HepG2 (cell line): ENCODE measurements at regions not wholly inside any gene's neighbourhood (a gene's known extent, or its start where the extent isn't known, plus 50 kb on each side); places are given as distances from the start of the nearest gene placed in this dataset.

ENCODE experiments used
- ATAC-seq: fragments of 200-7000 bp; cut with Tn5 transposase; 3 replicates; pipeline ENCODE4 v1.9.1; 2020; ENCODE audit warnings: mild to moderate bottlenecking, moderate library complexity
- BruUV-seq: library from RNA; stranded (reverse); fragments of 400-500 nt; replicated peaks from 2 replicates; lab custom pipeline; 2021; lab: Mats Ljungman, UMichigan
- CTCF ChIA-PET: fragments of 300-600 bp; formaldehyde crosslinking; extraction: SDS; loops from one replicate; lab custom pipeline; 2021; ENCODE audit warnings: low total read pairs, inconsistent platforms, low intra/inter-chr PET ratio; lab: Yijun Ruan, JAX
- POLR2A ChIA-PET: fragments of 350-600 bp; sonication (Branson Sonifier 250); formaldehyde crosslinking; loops from one replicate; lab custom pipeline; 2020; ENCODE audit warnings: antibody characterized with exemption, inconsistent platforms; lab: Yijun Ruan, JAX
- DNase-seq: peaks from one replicate; pipeline ENCODE4 v3.0.0-alpha.2; 2015; ENCODE audit warnings: low spot score
- FAIRE-seq: peaks from 3 replicates; lab custom pipeline; 2011; peaks lifted over from hg19 to GRCh38; lab: Jason Lieb, UNC
- H2AFZ ChIP-seq: one replicate; pipeline ENCODE4 v1.6.1; 2011; ENCODE audit warnings: low read length, inconsistent platforms
- H3K27ac ChIP-seq: fragments of 300-600 bp; 3 replicates; pipeline ENCODE4 v1.8.0; 2011; ENCODE audit warnings: mixed run types, mild to moderate bottlenecking, mixed read lengths, low read length, inconsistent platforms; ENCODE audit not compliant: insufficient read depth; ENCODE audit errors: extremely low read length
- H3K27me3 ChIP-seq, 2 experiments: fragments of 200-600 bp in 1 of 2; 2 replicates in 1 of 2; 3 replicates in 1 of 2; pipeline versions ENCODE4 v1.6.0 to v1.8.0; 2011; ENCODE audit warnings: low read length in 2 of 2, mild to moderate bottlenecking in 2 of 2, moderate library complexity in 2 of 2, inconsistent platforms in 1 of 2; ENCODE audit not compliant: insufficient read depth in 2 of 2, control insufficient read depth in 1 of 2
- H3K36me3 ChIP-seq, 2 experiments: fragments of 200-600 bp in 1 of 2; replicated peaks in 1 of 2; 2 replicates in 1 of 2; 3 replicates in 1 of 2; pipeline versions ENCODE4 v1.5.1 to v1.8.0; 2011; ENCODE audit warnings: low read length in 2 of 2, inconsistent platforms in 1 of 2; ENCODE audit not compliant: insufficient read depth in 2 of 2, control insufficient read depth in 1 of 2
- H3K4me1 ChIP-seq: 2 replicates; pipeline ENCODE4 v1.5.1; 2012; ENCODE audit warnings: low read length, inconsistent platforms; ENCODE audit not compliant: insufficient read depth
- H3K4me2 ChIP-seq: 2 replicates; pipeline ENCODE4 v1.6.0; 2011; ENCODE audit warnings: low read depth, low read length, inconsistent platforms
- H3K4me3 ChIP-seq, 3 experiments: fragments of 200-600 bp in 1 of 3; sonication (generic), shearing (Covaris generic) in 1 of 3; replicated peaks in 1 of 3; 2 replicates each; pipeline ENCODE4 v1.5.1; 2011 to 2016; ENCODE audit warnings: low read length in 3 of 3, inconsistent platforms in 2 of 3, low read depth in 2 of 3, mild to moderate bottlenecking in 2 of 3, control low read depth in 1 of 3, mixed read lengths in 1 of 3; ENCODE audit not compliant: insufficient read depth in 1 of 3
- H3K79me2 ChIP-seq: one replicate; pipeline ENCODE4 v1.6.1; 2011; ENCODE audit warnings: low read length, inconsistent platforms; ENCODE audit not compliant: insufficient read depth
- H3K9ac ChIP-seq: 2 replicates; pipeline ENCODE4 v1.6.0; 2011; ENCODE audit warnings: mild to moderate bottlenecking, low read depth, low read length, inconsistent platforms; ENCODE audit not compliant: insufficient read depth
- H3K9me3 ChIP-seq: 2 replicates; pipeline ENCODE4 v1.5.1; 2012; ENCODE audit warnings: mild to moderate bottlenecking, low read length
- H4K20me1 ChIP-seq: 2 replicates; pipeline ENCODE4 v1.6.0; 2011; ENCODE audit warnings: inconsistent platforms, mild to moderate bottlenecking, low read length, moderate library complexity; ENCODE audit not compliant: insufficient read depth
- ADNP ChIP-seq: sonication (generic); formaldehyde crosslinking; IDR thresholded peaks from 2 replicates; pipeline ENCODE4 v1.4.0; 2020; ENCODE audit warnings: missing genetic modification reagents
- ARNT2 ChIP-seq: sonication (generic); formaldehyde crosslinking; IDR thresholded peaks from 2 replicates; pipeline ENCODE4 v1.8.0; 2022; ENCODE audit warnings: mild to moderate bottlenecking, low read depth, missing genetic modification reagents, moderate library complexity
- DMAP1 ChIP-seq: IDR thresholded peaks from 2 replicates; pipeline ENCODE4 v1.6.1; 2016
- KLF11 ChIP-seq: IDR thresholded peaks from 2 replicates; pipeline ENCODE4 v1.6.1; 2016; ENCODE audit warnings: missing compliant biosample characterization
- MZF1 ChIP-seq: sonication (generic); formaldehyde crosslinking; IDR thresholded peaks from 2 replicates; pipeline ENCODE4 v1.8.1; 2023; ENCODE audit warnings: mild to moderate bottlenecking, missing genetic modification reagents, borderline replicate concordance
- PLRG1 ChIP-seq: fragments of 450-650 bp; conservative IDR thresholded peaks from 2 replicates; pipeline ENCODE4 v1.6.1; 2016
- RFX5 ChIP-seq: IDR thresholded peaks from 2 replicates; pipeline ENCODE4 v1.6.1; 2011; ENCODE audit warnings: low read depth, low read length, improper control_type of control experiment
- RFXANK ChIP-seq: IDR thresholded peaks from 2 replicates; pipeline ENCODE4 v1.6.1; 2016
- SOX13 ChIP-seq, 3 experiments: fragments of 450-650 bp in 1 of 3; sonication (generic) in 1 of 3; formaldehyde crosslinking in 1 of 3; IDR thresholded peaks in 2 of 3; conservative IDR thresholded peaks in 1 of 3; 2 replicates each; pipeline versions ENCODE4 v1.5.0 to v1.6.1; 2016 to 2020; ENCODE audit warnings: antibody characterized with exemption in 1 of 3, mild to moderate bottlenecking in 1 of 3, missing compliant biosample characterization in 1 of 3, missing genetic modification reagents in 1 of 3, moderate library complexity in 1 of 3
- YY1 ChIP-seq: IDR thresholded peaks from 2 replicates; pipeline ENCODE4 v1.6.1; 2011; ENCODE audit warnings: low read length, low read depth, moderate library complexity, mild to moderate bottlenecking; ENCODE audit not compliant: insufficient read depth, insufficient replicate concordance
- ZFP36L1 ChIP-seq: sonication (generic); formaldehyde crosslinking; IDR thresholded peaks from 2 replicates; pipeline ENCODE4 v1.8.0; 2022; ENCODE audit warnings: mild to moderate bottlenecking, missing genetic modification reagents, moderate library complexity
- ZNF20 ChIP-seq: sonication (generic); formaldehyde crosslinking; IDR thresholded peaks from 2 replicates; pipeline ENCODE4 v1.4.0; 2020; ENCODE audit warnings: mild to moderate bottlenecking, moderate library complexity, missing genetic modification reagents
- ZNF24 ChIP-seq: fragments of 450-650 bp; IDR thresholded peaks from 2 replicates; pipeline ENCODE4 v1.6.1; 2017; ENCODE audit warnings: antibody characterized with exemption, mild to moderate bottlenecking
- ZNF367 ChIP-seq: sonication (generic); formaldehyde crosslinking; IDR thresholded peaks from 2 replicates; pipeline ENCODE4 v1.4.0; 2020; ENCODE audit warnings: missing genetic modification reagents, borderline replicate concordance
- ZNF660 ChIP-seq: sonication (generic); formaldehyde crosslinking; IDR thresholded peaks from 2 replicates; pipeline ENCODE4 v1.5.1; 2020; ENCODE audit warnings: mild to moderate bottlenecking, low read depth, missing genetic modification reagents, borderline replicate concordance
- WGBS: methylation state at CpG from one replicate; pipeline ENCODE4 v1.1.6; 2017; ENCODE audit warnings: low lambda C conversion rate; 5-methylcytosine and 5-hydroxymethylcytosine counted together
- in situ Hi-C: cut with HindIII; loops from 2 replicates; pipeline ENCODE4 v1.10.0; 2017; ENCODE audit warnings: low pct_unique_long_range_greater_than_20kb; ENCODE audit not compliant: extremely low pct_ligation_motif_present
- intact Hi-C: fragments of 100-400 bp; cut with micrococcal nuclease; formaldehyde crosslinking; loops from one replicate; pipeline ENCODE4 v1.10.0; 2022; ENCODE audit not compliant: unreplicated experiment
- TF ChIP-seq, protein P1 (sequence below), 2 experiments: sonication (generic) in 1 of 2; formaldehyde crosslinking in 1 of 2; IDR thresholded peaks; 2 replicates each; pipeline versions ENCODE4 v1.6.1 to v1.9.0; 2014 to 2022; ENCODE audit warnings: antibody characterized with exemption in 1 of 2, borderline replicate concordance in 1 of 2, inconsistent platforms in 1 of 2, low read depth in 1 of 2, missing genetic modification reagents in 1 of 2
- TF ChIP-seq, protein P2 (sequence below): sonication (generic); formaldehyde crosslinking; IDR thresholded peaks from 2 replicates; pipeline ENCODE4 v1.9.0; 2021; ENCODE audit warnings: missing genetic modification reagents, mild to moderate bottlenecking, borderline replicate concordance

DNA sequence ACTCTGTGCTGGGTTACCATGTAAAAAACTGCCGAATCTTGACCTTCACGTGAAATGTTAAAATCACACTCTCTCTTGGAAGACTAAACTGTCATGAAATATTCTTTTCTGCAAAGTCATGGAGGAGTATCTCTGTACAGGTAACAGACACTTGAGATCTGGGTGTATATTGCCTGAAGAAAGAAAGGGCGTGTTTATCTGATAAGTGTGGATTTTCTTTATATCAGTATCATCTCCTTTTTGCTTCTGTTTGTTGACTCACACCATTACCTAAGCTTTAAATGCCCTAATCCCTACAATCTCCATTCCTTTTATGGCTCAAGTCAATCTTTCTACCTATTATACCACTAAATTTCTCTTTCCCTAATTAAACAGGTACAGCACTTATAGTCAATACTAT is 673.2 kb upstream of the SOX9 start:
- ChIA-PET POLR2A (no interaction called here), CTCF (no interaction called here)
- H3K27me3 ChIP-seq: no peaks in the 10 kb centered on the region
- no peaks in the 10 kb centered on the region for H3K36me3 ChIP-seq
- no peak overlapping the region for H2AFZ ChIP-seq
- no TSS peak for BruUV-seq
- DNase-seq: no peak
- H3K4me2 ChIP-seq: no peak overlapping the region
- no peaks in the 10 kb centered on the region for H3K9me3 ChIP-seq
- H3K79me2 ChIP-seq: no peaks in the 10 kb centered on the region
- ATAC-seq: no peak
- no peaks in the 10 kb centered on the region for H4K20me1 ChIP-seq
- H3K4me1 ChIP-seq: no peaks in the 10 kb centered on the region
- intact Hi-C loops (no loop called here), in situ Hi-C loops (no loop called here)
- no peak overlapping the region for H3K27ac ChIP-seq
- TF ChIP-seq, protein P1, sequence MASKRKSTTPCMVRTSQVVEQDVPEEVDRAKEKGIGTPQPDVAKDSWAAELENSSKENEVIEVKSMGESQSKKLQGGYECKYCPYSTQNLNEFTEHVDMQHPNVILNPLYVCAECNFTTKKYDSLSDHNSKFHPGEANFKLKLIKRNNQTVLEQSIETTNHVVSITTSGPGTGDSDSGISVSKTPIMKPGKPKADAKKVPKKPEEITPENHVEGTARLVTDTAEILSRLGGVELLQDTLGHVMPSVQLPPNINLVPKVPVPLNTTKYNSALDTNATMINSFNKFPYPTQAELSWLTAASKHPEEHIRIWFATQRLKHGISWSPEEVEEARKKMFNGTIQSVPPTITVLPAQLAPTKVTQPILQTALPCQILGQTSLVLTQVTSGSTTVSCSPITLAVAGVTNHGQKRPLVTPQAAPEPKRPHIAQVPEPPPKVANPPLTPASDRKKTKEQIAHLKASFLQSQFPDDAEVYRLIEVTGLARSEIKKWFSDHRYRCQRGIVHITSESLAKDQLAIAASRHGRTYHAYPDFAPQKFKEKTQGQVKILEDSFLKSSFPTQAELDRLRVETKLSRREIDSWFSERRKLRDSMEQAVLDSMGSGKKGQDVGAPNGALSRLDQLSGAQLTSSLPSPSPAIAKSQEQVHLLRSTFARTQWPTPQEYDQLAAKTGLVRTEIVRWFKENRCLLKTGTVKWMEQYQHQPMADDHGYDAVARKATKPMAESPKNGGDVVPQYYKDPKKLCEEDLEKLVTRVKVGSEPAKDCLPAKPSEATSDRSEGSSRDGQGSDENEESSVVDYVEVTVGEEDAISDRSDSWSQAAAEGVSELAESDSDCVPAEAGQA (IDR thresholded peaks at IDR 0.05; ENCODE audit: low read depth): no peak
- TF ChIP-seq, protein P1 (CRISPR knock-in tag; IDR thresholded peaks at IDR 0.05; ENCODE audit: borderline replicate concordance): no peak
- no peak for TF ChIP-seq ZNF367
- TF ChIP-seq YY1: no peak
- no peak for TF ChIP-seq ZNF20 (CRISPR knock-in tag)
- TF ChIP-seq RFX5: no peak
- no peak for TF ChIP-seq PLRG1
- no peak for TF ChIP-seq ZNF660 (CRISPR knock-in tag)
- no peak for TF ChIP-seq ZFP36L1 (CRISPR knock-in tag)
- no peak for TF ChIP-seq SOX13 (IDR thresholded peaks at IDR 0.05)
- TF ChIP-seq SOX13 (CRISPR knock-in tag; conservative IDR thresholded peaks at IDR 0.05 in 1 of 2, IDR thresholded peaks at IDR 0.05 in 1 of 2): no peak
- no peak for TF ChIP-seq ADNP (CRISPR knock-in tag)
- TF ChIP-seq RFXANK: no peak
- no peak for TF ChIP-seq MZF1 (CRISPR knock-in tag)
- no peak for TF ChIP-seq ARNT2 (CRISPR knock-in tag)
- no peak for TF ChIP-seq ZNF24
- no peak for TF ChIP-seq KLF11 (CRISPR knock-in tag)
- TF ChIP-seq, protein P2, sequence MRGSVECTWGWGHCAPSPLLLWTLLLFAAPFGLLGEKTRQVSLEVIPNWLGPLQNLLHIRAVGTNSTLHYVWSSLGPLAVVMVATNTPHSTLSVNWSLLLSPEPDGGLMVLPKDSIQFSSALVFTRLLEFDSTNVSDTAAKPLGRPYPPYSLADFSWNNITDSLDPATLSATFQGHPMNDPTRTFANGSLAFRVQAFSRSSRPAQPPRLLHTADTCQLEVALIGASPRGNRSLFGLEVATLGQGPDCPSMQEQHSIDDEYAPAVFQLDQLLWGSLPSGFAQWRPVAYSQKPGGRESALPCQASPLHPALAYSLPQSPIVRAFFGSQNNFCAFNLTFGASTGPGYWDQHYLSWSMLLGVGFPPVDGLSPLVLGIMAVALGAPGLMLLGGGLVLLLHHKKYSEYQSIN: no peak
- no peak for TF ChIP-seq DMAP1 (CRISPR knock-in tag)
- WGBS: 0% methylated on average over 3 of the region's 3 CpGs
- H3K9ac ChIP-seq: no peak overlapping the region
- no peak overlapping the region for H3K4me3 ChIP-seq
- no peak for FAIRE-seq
